OCI-LY1 (cell line): ENCODE measurements at regions not wholly inside any gene's neighbourhood (a gene's known extent, or its start where the extent isn't known, plus 50 kb on each side); places are given as distances from the start of the nearest gene placed in this dataset.

Experiments used
- H2AFZ ChIP-seq: fragments of 200-600 bp; sonication (generic), shearing (Covaris generic); 2 replicates; pipeline ENCODE4 v1.6.0; 2014; ENCODE audit warnings: antibody characterized with exemption, mild to moderate bottlenecking, low read length
- H3F3A ChIP-seq: fragments of 200-600 bp; sonication (generic), shearing (Covaris generic); 2 replicates; pipeline ENCODE4 v1.6.0; 2014; ENCODE audit warnings: mild to moderate bottlenecking, antibody characterized with exemption, low read length, moderate library complexity; ENCODE audit not compliant: insufficient read depth
- H3K27ac ChIP-seq: fragments of 200-600 bp; sonication (generic); 2 replicates; pipeline ENCODE4 v1.5.1; 2014; ENCODE audit warnings: low read length, mixed run types, mild to moderate bottlenecking, low read depth; ENCODE audit not compliant: poor library complexity, severe bottlenecking
- H3K27me3 ChIP-seq: fragments of 200-600 bp; sonication (generic); 2 replicates; pipeline ENCODE4 v1.6.0; 2014; ENCODE audit warnings: antibody characterized with exemption, mild to moderate bottlenecking, low read length, moderate library complexity; ENCODE audit not compliant: insufficient read depth
- H3K36me3 ChIP-seq: fragments of 200-600 bp; sonication (generic); 2 replicates; pipeline ENCODE4 v1.6.1; 2014; ENCODE audit warnings: mild to moderate bottlenecking, antibody characterized with exemption, low read length, moderate library complexity, mixed read lengths; ENCODE audit not compliant: insufficient read depth
- H3K4me1 ChIP-seq: fragments of 200-600 bp; sonication (generic); 2 replicates; pipeline ENCODE4 v1.5.1; 2014; ENCODE audit warnings: mild to moderate bottlenecking, low read length, moderate library complexity; ENCODE audit not compliant: insufficient read depth, severe bottlenecking
- H3K4me2 ChIP-seq: fragments of 200-600 bp; sonication (generic), shearing (Covaris generic); 2 replicates; pipeline ENCODE4 v1.6.1; 2014; ENCODE audit warnings: low read length
- H3K4me3 ChIP-seq: fragments of 200-600 bp; sonication (generic); 2 replicates; pipeline ENCODE4 v1.5.1; 2014; ENCODE audit warnings: low read length, low read depth, mild to moderate bottlenecking, mixed read lengths; ENCODE audit not compliant: poor library complexity, severe bottlenecking
- H3K79me2 ChIP-seq: fragments of 200-600 bp; shearing (Covaris generic); 2 replicates; pipeline ENCODE4 v1.6.1; 2016; ENCODE audit warnings: mixed run types, low read length, mixed read lengths; ENCODE audit not compliant: insufficient read depth
- H3K9ac ChIP-seq: fragments of 200-600 bp; sonication (generic), shearing (Covaris generic); 2 replicates; pipeline ENCODE4 v1.6.1; 2014; ENCODE audit warnings: mild to moderate bottlenecking, low read length, mixed read lengths
- H3K9me2 ChIP-seq: fragments of 200-600 bp; sonication (generic), shearing (Covaris generic); 2 replicates; pipeline ENCODE4 v1.6.1; 2014; ENCODE audit warnings: low read depth, mild to moderate bottlenecking, low read length, mixed read lengths
- H3K9me3 ChIP-seq: fragments of 200-600 bp; shearing (Covaris generic); 2 replicates; pipeline ENCODE4 v1.6.1; 2014; ENCODE audit warnings: low read length, mixed read lengths
- H4K20me1 ChIP-seq: fragments of 200-600 bp; sonication (generic), shearing (Covaris generic); 2 replicates; pipeline ENCODE4 v1.6.0; 2016; ENCODE audit warnings: mild to moderate bottlenecking, low read length; ENCODE audit not compliant: insufficient read depth
- CTCF ChIP-seq: fragments of 200-600 bp; sonication (generic), shearing (Covaris generic); IDR thresholded peaks from 2 replicates; pipeline ENCODE4 v1.5.1; 2017; ENCODE audit warnings: mild to moderate bottlenecking, antibody characterized with exemption, low read length, moderate library complexity, mixed read lengths
- EZH2 ChIP-seq: fragments of 200-600 bp; sonication (generic), shearing (Covaris generic); IDR thresholded peaks from 2 replicates; pipeline ENCODE4 v1.8.0; 2017; ENCODE audit warnings: borderline replicate concordance, mixed run types, mild to moderate bottlenecking, antibody characterized with exemption, low read length, moderate library complexity, mixed read lengths

- Histone ChIP-seq H3K9me2 (no peaks in the 10 kb centered on the region), H4K20me1 (no peaks in the 10 kb centered on the region), H3K4me2 (no peak overlapping the region), H3K27ac (no peak overlapping the region), H3K36me3 (no peaks in the 10 kb centered on the region), H3F3A (no peaks in the 10 kb centered on the region), H3K4me3 (no peak overlapping the region), H3K27me3 (no peaks in the 10 kb centered on the region), H3K4me1 (no peaks in the 10 kb centered on the region), H3K9ac (no peak overlapping the region), H3K9me3 (no peaks in the 10 kb centered on the region), H3K79me2 (no peaks in the 10 kb centered on the region), H2AFZ (no peak overlapping the region)
- TF ChIP-seq EZH2 (no peak), CTCF (no peak)
These were observed 433.6 kb downstream of the AEBP2 start for GRCh38 chr12:19872621-19873540.

- no peaks in the 10 kb centered on the region for H3K4me1 ChIP-seq
- H3K4me2 ChIP-seq = no peak overlapping the region
- no peak overlapping the region for H3K27ac ChIP-seq
- no peaks in the 10 kb centered on the region for H3K27me3 ChIP-seq
- no peaks in the 10 kb centered on the region for H3K36me3 ChIP-seq
- TF ChIP-seq EZH2 (no peak), CTCF (no peak)
- no peaks in the 10 kb centered on the region for H3F3A ChIP-seq
- no peaks in the 10 kb centered on the region for H3K79me2 ChIP-seq
- H2AFZ ChIP-seq = no peak overlapping the region
- H3K9me3 ChIP-seq = no peaks in the 10 kb centered on the region
- H3K4me3 ChIP-seq = no peak overlapping the region
- no peaks in the 10 kb centered on the region for H3K9me2 ChIP-seq
- H4K20me1 ChIP-seq = no peaks in the 10 kb centered on the region
- no peak overlapping the region for H3K9ac ChIP-seq
These were observed 440.8 kb downstream of the AEBP2 start for GRCh38 chr12:19880076-19880475.

GRCh38 chr12:19880721-19881120 lies 441.4 kb downstream of the AEBP2 start:
- no peaks in the 10 kb centered on the region for H3K4me1 ChIP-seq
- TF ChIP-seq CTCF = no peak
- no peak for TF ChIP-seq EZH2
- H3K27ac ChIP-seq = no peak overlapping the region
- H3K27me3 ChIP-seq = no peaks in the 10 kb centered on the region
- no peaks in the 10 kb centered on the region for H3K36me3 ChIP-seq
- H3K4me3 ChIP-seq = no peak overlapping the region
- H3K9me3 ChIP-seq = no peaks in the 10 kb centered on the region
- no peaks in the 10 kb centered on the region for H3F3A ChIP-seq
- H4K20me1 ChIP-seq = no peaks in the 10 kb centered on the region
- H3K9ac ChIP-seq = no peak overlapping the region
- no peaks in the 10 kb centered on the region for H3K9me2 ChIP-seq
- H3K4me2 ChIP-seq = no peak overlapping the region
- no peaks in the 10 kb centered on the region for H3K79me2 ChIP-seq
- H2AFZ ChIP-seq = no peak overlapping the region
